Colonic mucosa (tissue), 4 donors: ENCODE measurements at regions not wholly inside any gene's neighbourhood (a gene's known extent, or its start where the extent isn't known, plus 50 kb on each side); places are given as distances from the start of the nearest gene placed in this dataset.

Experiments used
- DNase-seq: peaks from one replicate; pipeline ENCODE4 v3.0.0-alpha.2; 2020
- H3K27ac ChIP-seq: fragments of 200-600 bp; one replicate; pipeline ENCODE4 v1.8.0; 2021
- H3K27me3 ChIP-seq: fragments of 200-600 bp; one replicate; pipeline ENCODE4 v1.8.0; 2021
- H3K36me3 ChIP-seq: fragments of 200-600 bp; one replicate; pipeline ENCODE4 v1.8.0; 2021
- H3K4me1 ChIP-seq: fragments of 200-600 bp; one replicate; pipeline ENCODE4 v1.8.0; 2021; ENCODE audit warnings: mild to moderate bottlenecking
- H3K4me3 ChIP-seq: fragments of 200-600 bp; one replicate; pipeline ENCODE4 v1.8.0; 2021
- H3K9ac ChIP-seq, 2 donors: one replicate each; pipeline ENCODE4 v1.7.0; 2013; ENCODE audit warnings: control low read depth in 2 of 2, low read depth in 2 of 2, low read length in 2 of 2
- H3K9me3 ChIP-seq: fragments of 200-600 bp; one replicate; pipeline ENCODE4 v1.8.0; 2021
- intact Hi-C: fragments of 100-400 bp; cut with DNase I; formaldehyde crosslinking; loops from one replicate; pipeline ENCODE4 v1.14.1; 2022
- TF ChIP-seq, protein P1 (sequence below): fragments of 200-600 bp; IDR thresholded peaks from one replicate; pipeline ENCODE4 v1.8.0; 2022; ENCODE audit warnings: antibody characterized with exemption, mild to moderate bottlenecking
- donor health status: healthy.
- donor health status: DM: no; HTN: no; CAD: no.
- donor health status: DM: no; HTN: no; CAD: no.

- no peak overlapping the region for H3K9ac ChIP-seq
- no peaks in the 10 kb centered on the region for H3K4me1 ChIP-seq
- TF ChIP-seq, protein P1, sequence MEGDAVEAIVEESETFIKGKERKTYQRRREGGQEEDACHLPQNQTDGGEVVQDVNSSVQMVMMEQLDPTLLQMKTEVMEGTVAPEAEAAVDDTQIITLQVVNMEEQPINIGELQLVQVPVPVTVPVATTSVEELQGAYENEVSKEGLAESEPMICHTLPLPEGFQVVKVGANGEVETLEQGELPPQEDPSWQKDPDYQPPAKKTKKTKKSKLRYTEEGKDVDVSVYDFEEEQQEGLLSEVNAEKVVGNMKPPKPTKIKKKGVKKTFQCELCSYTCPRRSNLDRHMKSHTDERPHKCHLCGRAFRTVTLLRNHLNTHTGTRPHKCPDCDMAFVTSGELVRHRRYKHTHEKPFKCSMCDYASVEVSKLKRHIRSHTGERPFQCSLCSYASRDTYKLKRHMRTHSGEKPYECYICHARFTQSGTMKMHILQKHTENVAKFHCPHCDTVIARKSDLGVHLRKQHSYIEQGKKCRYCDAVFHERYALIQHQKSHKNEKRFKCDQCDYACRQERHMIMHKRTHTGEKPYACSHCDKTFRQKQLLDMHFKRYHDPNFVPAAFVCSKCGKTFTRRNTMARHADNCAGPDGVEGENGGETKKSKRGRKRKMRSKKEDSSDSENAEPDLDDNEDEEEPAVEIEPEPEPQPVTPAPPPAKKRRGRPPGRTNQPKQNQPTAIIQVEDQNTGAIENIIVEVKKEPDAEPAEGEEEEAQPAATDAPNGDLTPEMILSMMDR = no peak
- no peaks in the 10 kb centered on the region for H3K9me3 ChIP-seq
- H3K36me3 ChIP-seq = no peaks in the 10 kb centered on the region
- no peak for DNase-seq
- no peak overlapping the region for H3K4me3 ChIP-seq
- intact Hi-C loops = no loop called here
- H3K27ac ChIP-seq = no peak overlapping the region
- H3K27me3 ChIP-seq = no peaks in the 10 kb centered on the region
Observed at GRCh38 chr22:48594016-48594756, 1233.5 kb downstream of the BRD1 start.

GRCh38 chr22:48593551-48593950 lies 1234.1 kb downstream of the BRD1 start:
- Histone ChIP-seq H3K36me3 (no peaks in the 10 kb centered on the region), H3K4me1 (no peaks in the 10 kb centered on the region), H3K9ac (no peak overlapping the region), H3K9me3 (no peaks in the 10 kb centered on the region), H3K27me3 (no peaks in the 10 kb centered on the region), H3K4me3 (no peak overlapping the region), H3K27ac (no peak overlapping the region)
- no peak for DNase-seq
- TF ChIP-seq, protein P1 = no peak
- intact Hi-C loops = no loop called here

- Histone ChIP-seq H3K9ac (no peak overlapping the region), H3K4me3 (no peak overlapping the region), H3K9me3 (no peaks in the 10 kb centered on the region), H3K27ac (no peak overlapping the region), H3K4me1 (no peaks in the 10 kb centered on the region), H3K27me3 (no peaks in the 10 kb centered on the region), H3K36me3 (no peaks in the 10 kb centered on the region)
- intact Hi-C loops = no loop called here
- TF ChIP-seq, protein P1 = no peak
- no peak for DNase-seq
Observed at GRCh38 chr22:48592931-48593330, 1234.7 kb downstream of the BRD1 start.

- intact Hi-C loops = no loop called here
- no peak for DNase-seq
- Histone ChIP-seq H3K36me3 (no peaks in the 10 kb centered on the region), H3K27ac (no peak overlapping the region), H3K9ac (no peak overlapping the region), H3K4me1 (no peaks in the 10 kb centered on the region), H3K27me3 (no peaks in the 10 kb centered on the region), H3K4me3 (no peak overlapping the region), H3K9me3 (no peaks in the 10 kb centered on the region)
- TF ChIP-seq, protein P1 = no peak
Observed at GRCh38 chr22:48592488-48592887, 1235.2 kb downstream of the BRD1 start.

GRCh38 chr22:48592066-48592345 lies 1235.7 kb downstream of the BRD1 start:
- H3K4me3 ChIP-seq = no peak overlapping the region
- TF ChIP-seq, protein P1 = no peak
- DNase-seq = no peak
- H3K36me3 ChIP-seq = no peaks in the 10 kb centered on the region
- no peak overlapping the region for H3K27ac ChIP-seq
- intact Hi-C loops = no loop called here
- H3K9ac ChIP-seq = no peak overlapping the region
- no peaks in the 10 kb centered on the region for H3K9me3 ChIP-seq
- H3K27me3 ChIP-seq = no peaks in the 10 kb centered on the region
- no peaks in the 10 kb centered on the region for H3K4me1 ChIP-seq
